ENCODE measurements at regions not wholly inside any gene's neighbourhood (a gene's known extent, or its start where the extent isn't known, plus 50 kb on each side); places are given as distances from the start of the nearest gene placed in this dataset.

GRCh38 chr7:15963206-15963605 lies 276.7 kb upstream of the MEOX2 start:
- H3K9ac ChIP-seq (ENCODE audit: low read depth in 1 of 2, low read length in 2 of 2): no peak overlapping the region
- TF ChIP-seq RAD21 (IDR thresholded peaks at IDR 0.05) (no peak), YY1 (IDR thresholded peaks at IDR 0.05) (no peak), GABPA (IDR thresholded peaks at IDR 0.05 in 1 of 2, conservative IDR thresholded peaks at IDR 0.05 in 1 of 2) (no peak), MAX (IDR thresholded peaks at IDR 0.05) (no peak), ATF3 (IDR thresholded peaks at IDR 0.05) (no peak), TAF1 (conservative IDR thresholded peaks at IDR 0.05) (no peak), REST (IDR thresholded peaks at IDR 0.05) (no peak), HNF4A (conservative IDR thresholded peaks at IDR 0.05) (no peak), ZBTB33 (IDR thresholded peaks at IDR 0.05) (no peak), FOXA1 (IDR thresholded peaks at IDR 0.05) (no peak), EGR1 (IDR thresholded peaks at IDR 0.05; ENCODE audit: low read depth in 2 of 2) (no peak), HNF4G (IDR thresholded peaks at IDR 0.05) (no peak), CTCF (IDR thresholded peaks at IDR 0.05; ENCODE audit: low read depth, low read length, missing input control) (no peak), RXRA (IDR thresholded peaks at IDR 0.05) (no peak), SP1 (IDR thresholded peaks at IDR 0.05) (no peak), JUND (IDR thresholded peaks at IDR 0.05) (no peak), NR2F2 (IDR thresholded peaks at IDR 0.05) (no peak)
- H3K9me3 ChIP-seq (ENCODE audit: control insufficient read depth in 4 of 4, low read length in 3 of 4): no peaks in the 10 kb centered on the region
- no peaks in the 10 kb centered on the region for H3K4me1 ChIP-seq (ENCODE audit: control insufficient read depth in 4 of 4, insufficient read depth in 4 of 4, low read length in 3 of 4)
- no peak for DNase-seq (ENCODE audit: low spot score)
- no peak overlapping the region for H3K4me3 ChIP-seq (ENCODE audit: low read depth in 1 of 3, low read length in 3 of 3)
- no peaks in the 10 kb centered on the region for H3K36me3 ChIP-seq (ENCODE audit: control insufficient read depth in 4 of 4, insufficient read depth in 3 of 4, low read depth in 1 of 4, low read length in 3 of 4)
- H3K27ac ChIP-seq (ENCODE audit: low read depth in 1 of 2, low read length in 2 of 2): no peak overlapping the region
- H3K27me3 ChIP-seq (ENCODE audit: control insufficient read depth in 4 of 4, insufficient read depth in 4 of 4, low read length in 3 of 4): no peaks in the 10 kb centered on the region
- 63% methylated on average over 3 of the region's 3 CpGs for WGBS

All from liver (tissue), 8 donors.